OCI-LY7 (cell line): ENCODE measurements at regions not wholly inside any gene's neighbourhood (a gene's known extent, or its start where the extent isn't known, plus 50 kb on each side); places are given as distances from the start of the nearest gene placed in this dataset.

Source experiments
- BruUV-seq: library from RNA; stranded (reverse); fragments of 400-500 nt; replicated peaks from 2 replicates; lab custom pipeline; 2021; lab: Mats Ljungman, UMichigan
- CTCF ChIA-PET: fragments of 300-600 bp; sonication (Branson Sonifier 250); formaldehyde crosslinking; loops from one replicate; lab custom pipeline; 2022; ENCODE audit warnings: antibody characterized with exemption; ENCODE audit not compliant: unreplicated experiment; lab: Charles Lee
- POLR2A ChIA-PET: fragments of 300-600 bp; sonication (Branson Sonifier 250); formaldehyde crosslinking; loops from one replicate; lab custom pipeline; 2022; ENCODE audit warnings: antibody characterized with exemption; lab: Charles Lee
- DNase-seq: peaks from one replicate; pipeline ENCODE4 v3.0.0-alpha.2; 2015; ENCODE audit warnings: low spot score
- H2AFZ ChIP-seq: fragments of 200-600 bp; sonication (generic), shearing (Covaris generic); 2 replicates; pipeline ENCODE4 v1.6.1; 2014; ENCODE audit warnings: mild to moderate bottlenecking, antibody characterized with exemption, low read length, moderate library complexity
- H3K27ac ChIP-seq: fragments of 200-600 bp; sonication (generic); 2 replicates; pipeline ENCODE4 v1.5.1; 2014; ENCODE audit warnings: mixed run types, low read depth, mild to moderate bottlenecking, moderate library complexity, low read length, inconsistent platforms; ENCODE audit not compliant: poor library complexity, severe bottlenecking
- H3K36me3 ChIP-seq: fragments of 200-600 bp; sonication (generic); 2 replicates; pipeline ENCODE4 v1.6.1; 2014; ENCODE audit warnings: mild to moderate bottlenecking, antibody characterized with exemption, low read length, moderate library complexity, mixed read lengths; ENCODE audit not compliant: insufficient read depth
- H3K4me1 ChIP-seq: fragments of 200-600 bp; sonication (generic); 2 replicates; pipeline ENCODE4 v1.5.1; 2014; ENCODE audit warnings: mild to moderate bottlenecking, low read length; ENCODE audit not compliant: insufficient read depth, poor library complexity, severe bottlenecking
- H3K4me2 ChIP-seq: fragments of 200-600 bp; sonication (generic); 2 replicates; pipeline ENCODE4 v1.6.1; 2014; ENCODE audit warnings: mild to moderate bottlenecking, low read length
- H3K4me3 ChIP-seq: fragments of 200-600 bp; sonication (generic); 2 replicates; pipeline ENCODE4 v1.5.1; 2014; ENCODE audit warnings: mild to moderate bottlenecking, low read depth, low read length; ENCODE audit not compliant: poor library complexity, severe bottlenecking
- H3K79me2 ChIP-seq: fragments of 200-600 bp; sonication (generic); 2 replicates; pipeline ENCODE4 v1.6.1; 2016; ENCODE audit warnings: low read depth, mild to moderate bottlenecking, low read length, moderate library complexity, mixed read lengths; ENCODE audit not compliant: insufficient read depth
- H3K9me2 ChIP-seq: fragments of 200-600 bp; sonication (generic); 2 replicates; pipeline ENCODE4 v1.6.1; 2016; ENCODE audit warnings: mild to moderate bottlenecking, low read length, mixed read lengths; ENCODE audit not compliant: insufficient read depth
- H3K9me3 ChIP-seq: fragments of 200-600 bp; sonication (generic); 2 replicates; pipeline ENCODE4 v1.6.1; 2014; ENCODE audit warnings: mild to moderate bottlenecking, mixed run types, low read length, mixed read lengths
- H4K20me1 ChIP-seq: fragments of 200-600 bp; sonication (generic); 2 replicates; pipeline ENCODE4 v1.6.1; 2014; ENCODE audit warnings: mild to moderate bottlenecking, antibody characterized with exemption, low read length, moderate library complexity, mixed read lengths; ENCODE audit not compliant: insufficient read depth
- CTCF ChIP-seq: fragments of 200-600 bp; sonication (generic); conservative IDR thresholded peaks from 2 replicates; pipeline ENCODE4 v1.5.1; 2014; ENCODE audit warnings: mild to moderate bottlenecking, antibody characterized with exemption, low read length, moderate library complexity, mixed read lengths
- EZH2phosphoT487 ChIP-seq: fragments of 200-600 bp; sonication (generic); IDR thresholded peaks from 2 replicates; pipeline ENCODE4 v1.6.1; 2018; ENCODE audit warnings: low read depth, borderline replicate concordance, mild to moderate bottlenecking, mixed run types, antibody characterized with exemption, low read length, moderate library complexity, mixed read lengths
- intact Hi-C: fragments of 100-400 bp; cut with micrococcal nuclease; formaldehyde crosslinking; loops from one replicate; pipeline ENCODE4 v1.10.0; 2022; ENCODE audit not compliant: unreplicated experiment

- CTCF ChIA-PET, result no interaction called here
- no peaks in the 10 kb centered on the region for H3K79me2 ChIP-seq
- TF ChIP-seq EZH2phosphoT487 (no peak), CTCF (no peak)
- intact Hi-C loops, result no loop called here
- H3K9me2 ChIP-seq, result no peaks in the 10 kb centered on the region
- no peak overlapping the region for H2AFZ ChIP-seq
- DNase-seq, result no peak
- no peaks in the 10 kb centered on the region for H4K20me1 ChIP-seq
- H3K9me3 ChIP-seq, result no peaks in the 10 kb centered on the region
- BruUV-seq, result no TSS peak
- no peaks in the 10 kb centered on the region for H3K4me1 ChIP-seq
- no peaks in the 10 kb centered on the region for H3K36me3 ChIP-seq
- no peak overlapping the region for H3K4me2 ChIP-seq
- H3K4me3 ChIP-seq, result no peak overlapping the region
- POLR2A ChIA-PET, result no interaction called here
- no peak overlapping the region for H3K27ac ChIP-seq
Measured at GRCh38 chr9:31715250-31715649, 669.2 kb upstream of the ACO1 start.

- no peak for TF ChIP-seq CTCF
- TF ChIP-seq EZH2phosphoT487, result no peak
- Histone ChIP-seq H4K20me1 (no peaks in the 10 kb centered on the region), H2AFZ (no peak overlapping the region), H3K4me1 (no peaks in the 10 kb centered on the region), H3K36me3 (no peaks in the 10 kb centered on the region), H3K4me2 (no peak overlapping the region), H3K4me3 (no peak overlapping the region), H3K27ac (no peak overlapping the region), H3K79me2 (no peaks in the 10 kb centered on the region), H3K9me2 (no peaks in the 10 kb centered on the region), H3K9me3 (no peaks in the 10 kb centered on the region)
- CTCF ChIA-PET, result no interaction called here
- no TSS peak for BruUV-seq
- intact Hi-C loops, result no loop called here
- DNase-seq, result no peak
- POLR2A ChIA-PET, result no interaction called here
Measured at GRCh38 chr9:31719262-31719661, 665.2 kb upstream of the ACO1 start.

- TF ChIP-seq CTCF (no peak), EZH2phosphoT487 (no peak)
- ChIA-PET POLR2A (no interaction called here), CTCF (no interaction called here)
- Histone ChIP-seq H4K20me1 (no peaks in the 10 kb centered on the region), H2AFZ (no peak overlapping the region), H3K4me1 (no peaks in the 10 kb centered on the region), H3K4me3 (no peak overlapping the region), H3K36me3 (no peaks in the 10 kb centered on the region), H3K27ac (no peak overlapping the region), H3K9me2 (no peaks in the 10 kb centered on the region), H3K9me3 (no peaks in the 10 kb centered on the region), H3K4me2 (no peak overlapping the region), H3K79me2 (no peaks in the 10 kb centered on the region)
- no TSS peak for BruUV-seq
- no peak for DNase-seq
- intact Hi-C loops, result no loop called here
Measured at GRCh38 chr9:31730398-31730797, 654.0 kb upstream of the ACO1 start.
